CD4-positive, alpha-beta memory T cell (primary cell): ENCODE measurements at regions not wholly inside any gene's neighbourhood (a gene's known extent, or its start where the extent isn't known, plus 50 kb on each side); places are given as distances from the start of the nearest gene placed in this dataset.

ENCODE experiments used
- CTCF ChIA-PET: fragments of 350-600 bp; sonication (Branson Sonifier 250); formaldehyde crosslinking; loops from one replicate; lab custom pipeline; 2021; ENCODE audit warnings: inconsistent platforms; ENCODE audit not compliant: partially characterized antibody; lab: Charles Lee
- POLR2A ChIA-PET: fragments of 350-600 bp; sonication (Branson Sonifier 250); formaldehyde crosslinking; loops from one replicate; lab custom pipeline; 2021; ENCODE audit not compliant: partially characterized antibody; lab: Charles Lee
- DNase-seq, 5 donors: peaks; one replicate each; pipeline versions ENCODE4 v3.0.0 to v3.0.0-alpha.2; 2020 to 2022; ENCODE audit warnings: mixed read lengths in 1 of 5
- H3K27ac ChIP-seq: one replicate; pipeline ENCODE4 v1.7.0; 2013; ENCODE audit warnings: low read depth, low read length
- H3K27me3 ChIP-seq: 2 replicates; pipeline ENCODE4 v1.7.0; 2013; ENCODE audit warnings: mild to moderate bottlenecking, low read length, moderate library complexity; ENCODE audit not compliant: insufficient read depth
- H3K36me3 ChIP-seq: 2 replicates; pipeline ENCODE4 v1.7.0; 2013; ENCODE audit warnings: mild to moderate bottlenecking, low read length, moderate library complexity; ENCODE audit not compliant: insufficient read depth
- H3K4me1 ChIP-seq: 2 replicates; pipeline ENCODE4 v1.7.0; 2013; ENCODE audit warnings: mild to moderate bottlenecking, low read length, moderate library complexity; ENCODE audit not compliant: insufficient read depth
- H3K4me3 ChIP-seq, 2 donors: one replicate each; pipeline ENCODE4 v1.7.0; 2013; ENCODE audit warnings: low read length in 2 of 2, mild to moderate bottlenecking in 1 of 2
- H3K9me3 ChIP-seq, 2 donors: one replicate each; pipeline ENCODE4 v1.7.0; 2013; ENCODE audit warnings: low read length in 2 of 2, control low read depth in 1 of 2; ENCODE audit not compliant: control insufficient read depth in 1 of 2
- H3K27ac Mint-ChIP-seq, 7 donors: one replicate each; pipeline ENCODE4 v1.8.0; 2020 to 2021; ENCODE audit warnings: mixed read lengths in 7 of 7, mild to moderate bottlenecking in 6 of 7, inconsistent platforms in 3 of 7, moderate library complexity in 3 of 7
- H3K27me3 Mint-ChIP-seq, 2 donors: one replicate each; pipeline ENCODE4 v1.8.0; 2020 to 2021; ENCODE audit warnings: mixed read lengths in 2 of 2
- H3K36me3 Mint-ChIP-seq, 2 donors: one replicate each; pipeline ENCODE4 v1.8.0; 2020 to 2021; ENCODE audit warnings: mixed read lengths in 2 of 2, inconsistent platforms in 1 of 2, mild to moderate bottlenecking in 1 of 2
- H3K4me1 Mint-ChIP-seq, 4 donors: one replicate each; pipeline ENCODE4 v1.8.0; 2020 to 2021; ENCODE audit warnings: mixed read lengths in 4 of 4, mild to moderate bottlenecking in 1 of 4
- H3K4me3 Mint-ChIP-seq, 8 donors: one replicate each; pipeline ENCODE4 v1.8.0; 2020 to 2021; ENCODE audit warnings: mixed read lengths in 8 of 8, mild to moderate bottlenecking in 7 of 8, moderate library complexity in 6 of 8, inconsistent platforms in 3 of 8
- H3K9me3 Mint-ChIP-seq, 8 donors: one replicate each; pipeline ENCODE4 v1.8.0; 2020 to 2021; ENCODE audit warnings: mixed read lengths in 8 of 8, mild to moderate bottlenecking in 5 of 8, inconsistent platforms in 3 of 8, moderate library complexity in 1 of 8
- intact Hi-C: fragments of 100-400 bp; cut with micrococcal nuclease; formaldehyde crosslinking; loops from one replicate; pipeline ENCODE4 v1.15.1; 2023

GRCh38 chr14:38404100-38404541 lies 148.2 kb upstream of the CLEC14A start:
- H3K36me3 ChIP-seq, result no peaks in the 10 kb centered on the region
- no peaks in the 10 kb centered on the region for H3K27me3 ChIP-seq
- H3K4me3 ChIP-seq, result no peak overlapping the region
- no peak for DNase-seq
- CTCF ChIA-PET, result no interaction called here
- peaks cover 0 to 1% (median 0%) of the 10 kb centered on the region in 8 donors for H3K9me3 Mint-ChIP-seq
- peaks cover 4 to 9% of the 10 kb centered on the region in 2 donors for H3K27me3 Mint-ChIP-seq
- no peak overlapping the region for H3K4me3 Mint-ChIP-seq
- H3K36me3 Mint-ChIP-seq, result no peaks in the 10 kb centered on the region
- H3K4me1 ChIP-seq, result no peaks in the 10 kb centered on the region
- H3K4me1 Mint-ChIP-seq, result no peaks in the 10 kb centered on the region
- H3K27ac Mint-ChIP-seq, result no peak overlapping the region
- intact Hi-C loops, result no loop called here
- H3K27ac ChIP-seq, result no peak overlapping the region
- H3K9me3 ChIP-seq, result no peaks in the 10 kb centered on the region
- POLR2A ChIA-PET, result no interaction called here

- ChIA-PET POLR2A (no interaction called here), CTCF (no interaction called here)
- Mint-ChIP-seq H3K27me3 (peaks cover 4 to 8% of the 10 kb centered on the region in 2 donors), H3K4me1 (no peaks in the 10 kb centered on the region), H3K9me3 (peaks cover 0 to 2% (median 0%) of the 10 kb centered on the region in 8 donors), H3K36me3 (no peaks in the 10 kb centered on the region), H3K4me3 (no peak overlapping the region), H3K27ac (no peak overlapping the region)
- Histone ChIP-seq H3K9me3 (no peaks in the 10 kb centered on the region), H3K36me3 (no peaks in the 10 kb centered on the region), H3K4me3 (no peak overlapping the region), H3K27ac (no peak overlapping the region), H3K4me1 (no peaks in the 10 kb centered on the region), H3K27me3 (no peaks in the 10 kb centered on the region)
- DNase-seq, result no peak
- intact Hi-C loops, result no loop called here
Measured at GRCh38 chr14:38400751-38401150, 144.9 kb upstream of the CLEC14A start.

GRCh38 chr14:38399652-38400051 lies 143.8 kb upstream of the CLEC14A start:
- Mint-ChIP-seq H3K36me3 (no peaks in the 10 kb centered on the region), H3K27ac (no peak overlapping the region), H3K4me1 (no peaks in the 10 kb centered on the region), H3K9me3 (peaks cover 0 to 2% (median 0%) of the 10 kb centered on the region in 8 donors), H3K4me3 (no peak overlapping the region), H3K27me3 (peaks cover 4 to 7% of the 10 kb centered on the region in 2 donors)
- intact Hi-C loops, result no loop called here
- H3K4me3 ChIP-seq, result no peak overlapping the region
- CTCF ChIA-PET, result no interaction called here
- no peaks in the 10 kb centered on the region for H3K4me1 ChIP-seq
- no peaks in the 10 kb centered on the region for H3K36me3 ChIP-seq
- H3K9me3 ChIP-seq, result no peaks in the 10 kb centered on the region
- no peaks in the 10 kb centered on the region for H3K27me3 ChIP-seq
- H3K27ac ChIP-seq, result no peak overlapping the region
- no peak for DNase-seq
- POLR2A ChIA-PET, result no interaction called here

- H3K4me3 ChIP-seq, result no peak overlapping the region
- no peaks in the 10 kb centered on the region for H3K27me3 ChIP-seq
- Mint-ChIP-seq H3K27ac (no peak overlapping the region), H3K4me3 (no peak overlapping the region), H3K27me3 (peaks cover 0 to 4% of the 10 kb centered on the region in 2 donors), H3K4me1 (no peaks in the 10 kb centered on the region), H3K9me3 (peaks cover 0 to 2% (median 0%) of the 10 kb centered on the region in 8 donors), H3K36me3 (no peaks in the 10 kb centered on the region)
- H3K4me1 ChIP-seq, result no peaks in the 10 kb centered on the region
- no peaks in the 10 kb centered on the region for H3K36me3 ChIP-seq
- no peak for DNase-seq
- H3K27ac ChIP-seq, result no peak overlapping the region
- ChIA-PET POLR2A (no interaction called here), CTCF (no interaction called here)
- intact Hi-C loops, result no loop called here
- no peaks in the 10 kb centered on the region for H3K9me3 ChIP-seq
Measured at GRCh38 chr14:38394767-38395166, 138.9 kb upstream of the CLEC14A start.

GRCh38 chr14:38394064-38394463 lies 138.2 kb upstream of the CLEC14A start:
- H3K36me3 Mint-ChIP-seq, result no peaks in the 10 kb centered on the region
- no peak overlapping the region for H3K27ac Mint-ChIP-seq
- intact Hi-C loops, result no loop called here
- no peaks in the 10 kb centered on the region for H3K9me3 ChIP-seq
- no peaks in the 10 kb centered on the region for H3K27me3 ChIP-seq
- no peaks in the 10 kb centered on the region for H3K4me1 ChIP-seq
- H3K4me3 Mint-ChIP-seq, result no peak overlapping the region
- no peak overlapping the region for H3K4me3 ChIP-seq
- no peak overlapping the region for H3K27ac ChIP-seq
- no peaks in the 10 kb centered on the region for H3K4me1 Mint-ChIP-seq
- ChIA-PET POLR2A (no interaction called here), CTCF (no interaction called here)
- peaks cover 0 to 3% of the 10 kb centered on the region in 2 donors for H3K27me3 Mint-ChIP-seq
- no peaks in the 10 kb centered on the region for H3K9me3 Mint-ChIP-seq
- DNase-seq, result no peak
- H3K36me3 ChIP-seq, result no peaks in the 10 kb centered on the region

- Histone ChIP-seq H3K27ac (no peak overlapping the region), H3K9me3 (no peaks in the 10 kb centered on the region), H3K4me1 (no peaks in the 10 kb centered on the region), H3K36me3 (no peaks in the 10 kb centered on the region), H3K27me3 (no peaks in the 10 kb centered on the region), H3K4me3 (no peak overlapping the region)
- intact Hi-C loops, result no loop called here
- no peak overlapping the region for H3K4me3 Mint-ChIP-seq
- no peak for DNase-seq
- H3K36me3 Mint-ChIP-seq, result no peaks in the 10 kb centered on the region
- POLR2A ChIA-PET, result no interaction called here
- H3K27ac Mint-ChIP-seq, result no peak overlapping the region
- CTCF ChIA-PET, result interaction anchor here (0.6 kb wide), 1 partner anchor 1156 kb away, joined by 3 read pairs; no protein-coding TSS in a partner anchor
- H3K9me3 Mint-ChIP-seq, result peaks cover 0 to 3% (median 0%) of the 10 kb centered on the region in 8 donors
- peaks cover 2 to 5% of the 10 kb centered on the region in 2 donors for H3K27me3 Mint-ChIP-seq
- H3K4me1 Mint-ChIP-seq, result no peaks in the 10 kb centered on the region
Measured at GRCh38 chr14:38391334-38391733, 135.4 kb upstream of the CLEC14A start.

GRCh38 chr14:38389681-38390080 lies 133.8 kb upstream of the CLEC14A start:
- no peak overlapping the region for H3K27ac ChIP-seq
- H3K4me1 Mint-ChIP-seq, result no peaks in the 10 kb centered on the region
- no peak overlapping the region for H3K4me3 Mint-ChIP-seq
- ChIA-PET CTCF (no interaction called here), POLR2A (no interaction called here)
- no peak overlapping the region for H3K4me3 ChIP-seq
- no peaks in the 10 kb centered on the region for H3K27me3 ChIP-seq
- H3K9me3 Mint-ChIP-seq, result peaks cover 0 to 4% (median under 1%) of the 10 kb centered on the region in 8 donors
- no peaks in the 10 kb centered on the region for H3K9me3 ChIP-seq
- no peak for DNase-seq
- no peak overlapping the region for H3K27ac Mint-ChIP-seq
- H3K36me3 Mint-ChIP-seq, result no peaks in the 10 kb centered on the region
- H3K27me3 Mint-ChIP-seq, result peaks cover 2 to 5% of the 10 kb centered on the region in 2 donors
- H3K4me1 ChIP-seq, result no peaks in the 10 kb centered on the region
- H3K36me3 ChIP-seq, result no peaks in the 10 kb centered on the region
- intact Hi-C loops, result loop anchor here (10.0 kb wide), 1 partner anchor 805 kb away; no protein-coding TSS in a partner anchor
